Suprapubic skin (tissue), 4 donors: ENCODE measurements at regions not wholly inside any gene's neighbourhood (a gene's known extent, or its start where the extent isn't known, plus 50 kb on each side); places are given as distances from the start of the nearest gene placed in this dataset.
"Not testable (repeated sequence)": the region's sequence is repeated elsewhere in the genome, so short reads cannot be mapped to it uniquely, and the experiment has no call there.

ENCODE experiments used
- EP300 ChIP-seq: sonication (generic); formaldehyde crosslinking; IDR thresholded peaks from one replicate; pipeline ENCODE4 v1.6.1; 2017; ENCODE audit warnings: antibody characterized with exemption
- POLR2A ChIP-seq, 2 donors: fragments of 450-650 bp; IDR thresholded peaks; one replicate each; pipeline ENCODE4 v1.6.1; 2017; ENCODE audit warnings: antibody characterized with exemption in 2 of 2, mild to moderate bottlenecking in 2 of 2, moderate library complexity in 2 of 2
- POLR2AphosphoS5 ChIP-seq, 3 donors: sonication (generic); formaldehyde crosslinking; IDR thresholded peaks; one replicate each; pipeline ENCODE4 v1.6.1; 2017; ENCODE audit warnings: antibody characterized with exemption in 3 of 3
- TF ChIP-seq, protein P1 (sequence below), 2 donors: fragments of 200-600 bp in 1 of 2; fragments of 450-650 bp in 1 of 2; sonication (generic) in 1 of 2; IDR thresholded peaks; one replicate each; pipeline ENCODE4 v1.5.1; 2016 to 2019; ENCODE audit warnings: antibody characterized with exemption in 2 of 2, mild to moderate bottlenecking in 1 of 2, moderate library complexity in 1 of 2

DNA sequence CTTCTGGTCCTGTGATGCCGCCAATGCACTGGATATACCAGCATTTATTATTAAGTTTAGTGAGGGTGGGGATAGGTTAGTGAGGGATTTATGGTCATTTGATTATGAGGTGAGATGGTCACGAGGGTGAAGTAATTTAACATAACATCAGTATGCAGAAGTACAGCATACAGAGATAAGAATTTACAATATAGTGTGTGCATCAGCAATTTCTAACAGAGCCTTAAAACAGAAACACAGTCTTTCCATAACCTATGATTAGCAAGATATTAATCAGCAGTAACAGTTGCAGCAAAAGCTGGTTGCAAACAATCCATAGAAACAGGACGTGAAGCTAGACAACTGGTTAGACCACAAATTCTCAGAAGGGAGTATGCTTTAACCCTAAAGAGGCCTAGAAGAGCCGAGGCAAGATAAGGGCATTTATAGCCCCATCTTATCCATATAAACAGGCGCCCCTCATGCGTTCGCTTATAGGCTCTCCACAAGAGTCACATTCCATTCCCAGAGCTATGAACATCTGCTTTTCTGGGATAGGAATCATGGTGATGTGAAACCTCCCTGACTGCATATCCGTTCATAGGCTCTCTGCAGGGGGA, 139.8 kb downstream of the OR13A1 start:
- not testable (repeated sequence) for TF ChIP-seq POLR2A (IDR thresholded peaks at IDR 0.05); POLR2AphosphoS5 (IDR thresholded peaks at IDR 0.05); EP300
- TF ChIP-seq, protein P1, sequence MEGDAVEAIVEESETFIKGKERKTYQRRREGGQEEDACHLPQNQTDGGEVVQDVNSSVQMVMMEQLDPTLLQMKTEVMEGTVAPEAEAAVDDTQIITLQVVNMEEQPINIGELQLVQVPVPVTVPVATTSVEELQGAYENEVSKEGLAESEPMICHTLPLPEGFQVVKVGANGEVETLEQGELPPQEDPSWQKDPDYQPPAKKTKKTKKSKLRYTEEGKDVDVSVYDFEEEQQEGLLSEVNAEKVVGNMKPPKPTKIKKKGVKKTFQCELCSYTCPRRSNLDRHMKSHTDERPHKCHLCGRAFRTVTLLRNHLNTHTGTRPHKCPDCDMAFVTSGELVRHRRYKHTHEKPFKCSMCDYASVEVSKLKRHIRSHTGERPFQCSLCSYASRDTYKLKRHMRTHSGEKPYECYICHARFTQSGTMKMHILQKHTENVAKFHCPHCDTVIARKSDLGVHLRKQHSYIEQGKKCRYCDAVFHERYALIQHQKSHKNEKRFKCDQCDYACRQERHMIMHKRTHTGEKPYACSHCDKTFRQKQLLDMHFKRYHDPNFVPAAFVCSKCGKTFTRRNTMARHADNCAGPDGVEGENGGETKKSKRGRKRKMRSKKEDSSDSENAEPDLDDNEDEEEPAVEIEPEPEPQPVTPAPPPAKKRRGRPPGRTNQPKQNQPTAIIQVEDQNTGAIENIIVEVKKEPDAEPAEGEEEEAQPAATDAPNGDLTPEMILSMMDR (IDR thresholded peaks at IDR 0.05), result not testable (repeated sequence)
